Pancreas (tissue), 10 donors: ENCODE measurements at regions not wholly inside any gene's neighbourhood (a gene's known extent, or its start where the extent isn't known, plus 50 kb on each side); places are given as distances from the start of the nearest gene placed in this dataset.

ENCODE experiments used
- ATAC-seq, 4 donors: fragments of 200-7000 bp; cut with Tn5 transposase; one replicate each; pipeline versions ENCODE4 v1.8.0 to v1.9.1; 2020; ENCODE audit warnings: mild to moderate bottlenecking in 4 of 4, moderate library complexity in 4 of 4
- DNase-seq, 6 donors: peaks; one replicate each; pipeline ENCODE4 v3.0.0-alpha.2; 2020
- FAIRE-seq: peaks from 2 replicates; lab custom pipeline; 2012; peaks lifted over from hg19 to GRCh38; lab: Jason Lieb, UNC
- H3K27ac ChIP-seq, 4 donors: fragments of 200-600 bp; sonication (generic); 1 replicate in 3 of 4; 2 replicates in 1 of 4; pipeline versions ENCODE4 v1.5.0 to v1.8.0; 2020
- H3K27me3 ChIP-seq, 4 donors: fragments of 200-600 bp; one replicate each; pipeline ENCODE4 v1.8.0; 2021
- H3K36me3 ChIP-seq, 3 donors: fragments of 200-600 bp; sonication (generic) in 1 of 3; one replicate each; pipeline versions ENCODE4 v1.5.0 to v1.8.0; 2020 to 2021
- H3K4me1 ChIP-seq, 3 donors: fragments of 200-600 bp; one replicate each; pipeline ENCODE4 v1.8.0; 2021
- H3K4me3 ChIP-seq, 4 donors: fragments of 200-600 bp; sonication (generic) in 2 of 4; one replicate each; pipeline versions ENCODE4 v1.5.0 to v1.8.0; 2020 to 2021
- H3K9me3 ChIP-seq, 4 donors: fragments of 200-600 bp; one replicate each; pipeline ENCODE4 v1.8.0; 2021
- WGBS, 2 donors: extraction: QIAGEN DNeasy Blood & Tissue Kit; methylation state at CpG; one replicate each; pipeline ENCODE4 v1.1.7; 2013; 5-methylcytosine and 5-hydroxymethylcytosine counted together
- intact Hi-C, 3 donors: fragments of 100-400 bp; cut with DNase I; formaldehyde crosslinking; loops; one replicate each; pipeline versions ENCODE4 v1.11.1 to v1.14.2; 2022
- TF ChIP-seq, protein P1 (sequence below), 4 donors: fragments of 200-600 bp; sonication (generic) in 3 of 4; IDR thresholded peaks; one replicate each; pipeline versions ENCODE4 v1.5.0 to v1.8.0; 2021; ENCODE audit warnings: antibody characterized with exemption in 4 of 4
- donor health status: healthy with polysubstance abuse.
- donor health status: DM: no; HTN: no; CAD: no; lungs with moderate emphysema.
- donor health status: DM: no; HTN: no; CAD: no.
- donor health status: control.
- donor health status: control.
- donor health status: Bipolar disorder and iron deficiency.
- donor health status: DM: yes; HTN: yes; CAD: no.
- donor health status: DM: no; HTN: no; CAD: no.
- donor health status: DM: no; HTN: no; CAD: no.
- donor health status: DM: yes; HTN: yes; CAD: no.

DNA sequence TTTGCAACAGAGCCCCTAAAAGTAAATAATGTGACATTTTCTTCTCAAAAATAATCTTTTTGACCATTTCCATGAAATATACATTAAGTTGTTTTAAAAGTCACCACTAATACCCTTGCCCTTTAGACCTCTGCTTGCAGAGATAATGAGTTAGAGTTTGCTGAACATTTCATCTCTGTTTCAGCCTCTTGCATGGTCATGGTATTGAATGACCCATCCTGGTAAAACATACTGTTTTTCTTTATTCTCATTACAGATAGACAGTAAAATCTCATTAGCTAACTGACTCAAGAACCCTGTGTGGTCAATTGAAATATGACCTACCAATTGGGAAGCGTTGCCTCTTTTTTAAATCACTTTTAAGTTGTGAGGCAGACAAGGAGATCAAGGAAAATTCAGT is 916.7 kb downstream of the PDHA2 start:
- TF ChIP-seq, protein P1, sequence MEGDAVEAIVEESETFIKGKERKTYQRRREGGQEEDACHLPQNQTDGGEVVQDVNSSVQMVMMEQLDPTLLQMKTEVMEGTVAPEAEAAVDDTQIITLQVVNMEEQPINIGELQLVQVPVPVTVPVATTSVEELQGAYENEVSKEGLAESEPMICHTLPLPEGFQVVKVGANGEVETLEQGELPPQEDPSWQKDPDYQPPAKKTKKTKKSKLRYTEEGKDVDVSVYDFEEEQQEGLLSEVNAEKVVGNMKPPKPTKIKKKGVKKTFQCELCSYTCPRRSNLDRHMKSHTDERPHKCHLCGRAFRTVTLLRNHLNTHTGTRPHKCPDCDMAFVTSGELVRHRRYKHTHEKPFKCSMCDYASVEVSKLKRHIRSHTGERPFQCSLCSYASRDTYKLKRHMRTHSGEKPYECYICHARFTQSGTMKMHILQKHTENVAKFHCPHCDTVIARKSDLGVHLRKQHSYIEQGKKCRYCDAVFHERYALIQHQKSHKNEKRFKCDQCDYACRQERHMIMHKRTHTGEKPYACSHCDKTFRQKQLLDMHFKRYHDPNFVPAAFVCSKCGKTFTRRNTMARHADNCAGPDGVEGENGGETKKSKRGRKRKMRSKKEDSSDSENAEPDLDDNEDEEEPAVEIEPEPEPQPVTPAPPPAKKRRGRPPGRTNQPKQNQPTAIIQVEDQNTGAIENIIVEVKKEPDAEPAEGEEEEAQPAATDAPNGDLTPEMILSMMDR (IDR thresholded peaks at IDR 0.05): no peak
- 73 to 77% methylated on average over 1 of the region's 1 CpG for WGBS, 2 donors
- no peaks in the 10 kb centered on the region for H3K27me3 ChIP-seq
- FAIRE-seq: no peak
- no peak overlapping the region for H3K27ac ChIP-seq
- no peak for ATAC-seq
- no peaks in the 10 kb centered on the region for H3K36me3 ChIP-seq
- DNase-seq: no peak
- H3K4me1 ChIP-seq: no peaks in the 10 kb centered on the region
- H3K4me3 ChIP-seq: no peak overlapping the region
- H3K9me3 ChIP-seq: no peaks in the 10 kb centered on the region
- intact Hi-C loops: no loop called here

DNA sequence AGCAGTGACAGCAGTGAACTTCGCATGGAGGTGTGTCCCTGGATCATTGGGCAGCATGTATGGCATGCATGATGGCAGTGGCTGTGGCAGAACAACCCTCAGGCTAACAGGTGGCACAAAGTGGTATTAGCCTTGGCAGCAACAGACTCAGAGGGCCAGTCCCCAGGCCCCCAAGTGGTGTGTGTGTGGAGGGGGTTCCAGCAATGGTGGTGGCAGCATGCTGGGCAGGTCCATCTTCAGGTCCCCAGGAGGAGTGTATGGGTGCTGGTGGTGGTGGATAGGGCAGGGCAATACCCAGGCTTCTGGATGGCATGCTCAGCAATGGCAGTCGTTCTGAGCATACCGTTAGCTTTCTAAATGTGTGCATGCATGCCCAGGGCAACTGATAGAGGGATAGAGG is 923.7 kb downstream of the PDHA2 start:
- H3K36me3 ChIP-seq: no peaks in the 10 kb centered on the region
- no peak overlapping the region for H3K4me3 ChIP-seq
- ATAC-seq (no peak), DNase-seq (peak in 1 of 6 donors; percentile 26), FAIRE-seq (no peak)
- TF ChIP-seq, protein P1 (IDR thresholded peaks at IDR 0.05): no peak
- H3K4me1 ChIP-seq: no peaks in the 10 kb centered on the region
- WGBS, 2 donors: 73 to 90% methylated on average over 3 of the region's 3 CpGs
- no peaks in the 10 kb centered on the region for H3K27me3 ChIP-seq
- intact Hi-C loops: no loop called here
- H3K27ac ChIP-seq: no peak overlapping the region
- H3K9me3 ChIP-seq: no peaks in the 10 kb centered on the region

DNA sequence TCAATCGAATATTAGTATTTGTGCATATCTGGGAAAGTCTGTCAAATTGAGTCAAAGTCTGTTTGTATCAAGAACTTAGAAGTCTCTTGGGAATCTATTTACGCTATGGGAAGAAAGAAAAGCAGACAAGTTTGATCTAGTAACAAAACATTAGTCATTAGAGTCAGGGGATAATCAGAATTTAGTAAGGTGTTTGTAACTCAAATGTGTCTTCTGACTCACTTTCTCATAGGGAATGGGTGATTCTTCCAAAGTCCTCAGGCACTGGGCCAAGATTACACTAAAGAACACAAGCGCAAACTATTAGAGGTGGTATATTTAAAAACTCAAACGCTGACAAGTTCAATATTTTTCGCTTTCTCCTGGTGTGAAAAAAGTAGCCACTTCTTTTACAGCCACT is 926.5 kb downstream of the PDHA2 start:
- Histone ChIP-seq H3K36me3 (no peaks in the 10 kb centered on the region), H3K4me3 (no peak overlapping the region), H3K4me1 (no peaks in the 10 kb centered on the region), H3K9me3 (no peaks in the 10 kb centered on the region), H3K27me3 (no peaks in the 10 kb centered on the region), H3K27ac (no peak overlapping the region)
- intact Hi-C loops: no loop called here
- no peak for DNase-seq
- WGBS, 2 donors: 84 to 90% methylated on average over 5 of the region's 5 CpGs
- no peak for FAIRE-seq
- ATAC-seq: no peak
- TF ChIP-seq, protein P1 (IDR thresholded peaks at IDR 0.05): no peak

DNA sequence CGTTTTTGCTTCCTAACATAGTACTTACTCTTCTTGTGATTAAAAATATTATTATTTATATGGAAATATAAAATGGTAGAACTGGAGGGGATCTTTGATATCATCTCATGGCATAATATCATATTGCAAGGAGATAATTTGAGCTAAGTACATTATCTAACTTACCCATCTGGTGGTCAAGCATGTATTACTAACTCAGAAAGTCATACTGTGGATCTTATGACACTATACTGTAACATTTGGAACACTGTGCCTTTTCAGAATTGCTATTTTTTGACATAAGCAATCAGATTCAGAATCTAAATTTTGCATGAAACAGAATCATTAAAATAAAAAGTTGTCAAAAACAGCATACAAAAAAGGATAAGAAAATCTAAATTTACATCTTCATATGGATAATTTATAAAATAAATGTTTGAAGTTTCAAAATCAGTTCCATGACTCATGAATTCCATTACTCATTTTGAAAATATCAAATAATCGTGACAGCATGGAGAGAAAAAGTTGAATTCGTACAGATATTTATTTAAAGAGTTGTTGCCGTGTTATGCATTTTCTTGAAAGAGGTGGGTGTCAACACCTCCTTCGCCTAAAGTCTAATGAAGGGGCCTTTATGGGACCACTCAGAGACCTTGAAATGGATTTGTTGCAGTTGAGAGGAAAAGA is 928.1 kb downstream of the PDHA2 start:
- ATAC-seq: no peak
- DNase-seq: no peak
- no peaks in the 10 kb centered on the region for H3K36me3 ChIP-seq
- H3K4me3 ChIP-seq: no peak overlapping the region
- no peaks in the 10 kb centered on the region for H3K27me3 ChIP-seq
- H3K9me3 ChIP-seq: no peaks in the 10 kb centered on the region
- FAIRE-seq: no peak
- intact Hi-C loops: no loop called here
- no peak overlapping the region for H3K27ac ChIP-seq
- TF ChIP-seq, protein P1 (IDR thresholded peaks at IDR 0.05): no peak
- H3K4me1 ChIP-seq: no peaks in the 10 kb centered on the region
- 79 to 85% methylated on average over 5 of the region's 5 CpGs for WGBS, 2 donors

DNA sequence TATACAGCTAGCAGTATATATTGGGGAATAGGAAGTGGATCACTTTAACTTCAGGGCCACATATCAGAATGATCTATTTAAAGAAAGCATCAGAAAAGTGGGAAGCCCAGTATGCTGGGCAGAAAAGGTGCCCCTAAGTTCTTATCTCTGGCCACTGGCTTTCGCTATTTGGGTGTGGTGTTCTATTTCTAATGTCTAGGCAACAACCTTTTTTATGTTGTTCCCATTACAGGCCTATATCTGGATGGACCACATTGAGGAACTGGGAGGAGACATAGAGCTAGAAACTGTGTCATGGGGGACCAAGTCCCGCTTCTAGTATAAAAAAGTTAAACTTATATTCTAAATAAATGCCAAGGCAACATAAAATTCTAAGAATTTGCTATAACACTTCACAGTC is 935.6 kb downstream of the PDHA2 start:
- ATAC-seq (no peak), DNase-seq (no peak), FAIRE-seq (no peak)
- no peak overlapping the region for H3K27ac ChIP-seq
- H3K27me3 ChIP-seq: no peaks in the 10 kb centered on the region
- TF ChIP-seq, protein P1 (IDR thresholded peaks at IDR 0.05): no peak
- no peak overlapping the region for H3K4me3 ChIP-seq
- no peaks in the 10 kb centered on the region for H3K36me3 ChIP-seq
- no peaks in the 10 kb centered on the region for H3K4me1 ChIP-seq
- intact Hi-C loops: no loop called here
- WGBS, 2 donors: 85% methylated on average over 2 of the region's 2 CpGs
- H3K9me3 ChIP-seq: no peaks in the 10 kb centered on the region
